Transverse colon (tissue), 3 donors: ENCODE measurements at regions not wholly inside any gene's neighbourhood (a gene's known extent, or its start where the extent isn't known, plus 50 kb on each side); places are given as distances from the start of the nearest gene placed in this dataset.

ENCODE experiments used
- CTCF ChIP-seq, 5 experiments: fragments of 200-600 bp in 3 of 5; fragments of 450-650 bp in 2 of 5; sonication (generic) in 3 of 5; IDR thresholded peaks; 1 replicate in 2 of 5; 2 replicates in 3 of 5; pipeline ENCODE4 v1.5.1; 2016 to 2017; ENCODE audit warnings: antibody characterized with exemption in 5 of 5, inconsistent platforms in 3 of 5, mild to moderate bottlenecking in 2 of 5, moderate library complexity in 1 of 5
- POLR2A ChIP-seq: fragments of 450-650 bp; IDR thresholded peaks from one replicate; pipeline ENCODE4 v1.6.1; 2016; ENCODE audit warnings: antibody characterized with exemption, mild to moderate bottlenecking, moderate library complexity

DNA sequence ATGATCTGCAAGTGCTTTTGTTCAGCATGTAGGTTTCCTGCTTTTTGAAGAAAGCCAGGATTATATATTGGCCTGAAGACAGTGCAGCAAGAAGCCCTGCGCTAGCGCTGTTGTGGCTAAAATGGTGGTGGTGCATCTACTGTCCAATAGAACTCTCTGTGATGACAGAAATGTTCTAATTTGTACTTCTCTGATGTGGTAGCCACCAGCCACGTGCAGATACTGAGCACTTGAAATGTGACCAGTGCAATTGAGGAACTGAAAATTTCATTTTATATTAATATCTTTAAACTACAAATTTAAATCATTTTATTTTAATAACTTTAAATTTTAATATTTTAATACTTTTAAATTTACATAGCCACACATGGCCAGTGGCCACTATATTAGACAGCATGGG is 73.0 kb upstream of the PAX6 start:
- TF ChIP-seq CTCF (IDR thresholded peaks at IDR 0.05) (no peak), POLR2A (no peak)
